CD4-positive, alpha-beta T cell (primary cell): ENCODE measurements at regions not wholly inside any gene's neighbourhood (a gene's known extent, or its start where the extent isn't known, plus 50 kb on each side); places are given as distances from the start of the nearest gene placed in this dataset.

ENCODE experiments used
- ATAC-seq: fragments of 200-7000 bp; cut with Tn5 transposase; one replicate; pipeline ENCODE4 v1.10.0; 2022; ENCODE audit warnings: mild to moderate bottlenecking; ENCODE audit not compliant: poor library complexity
- CTCF ChIA-PET: fragments of 350-600 bp; sonication (Branson Sonifier 250); formaldehyde crosslinking; loops from one replicate; lab custom pipeline; 2021; ENCODE audit warnings: antibody characterized with exemption, inconsistent platforms; lab: Charles Lee
- POLR2A ChIA-PET: fragments of 350-600 bp; sonication (Branson Sonifier 250); formaldehyde crosslinking; loops from one replicate; lab custom pipeline; 2021; ENCODE audit warnings: antibody characterized with exemption, inconsistent platforms; lab: Charles Lee
- DNase-seq, 14 experiments: peaks; one replicate each; pipeline ENCODE4 v3.0.0-alpha.2; 2013 to 2020; ENCODE audit warnings: mixed read lengths in 2 of 14
- H3K27ac ChIP-seq, 2 donors: one replicate each; pipeline versions ENCODE4 v1.5.1 to v1.7.0; 2013; ENCODE audit warnings: low read length in 2 of 2, low read depth in 1 of 2, mild to moderate bottlenecking in 1 of 2
- H3K27me3 ChIP-seq, 2 experiments: 1 replicate in 1 of 2; 2 replicates in 1 of 2; pipeline versions ENCODE4 v1.6.1 to v1.7.0; 2013; ENCODE audit warnings: low read length in 2 of 2, control low read depth in 1 of 2, mild to moderate bottlenecking in 1 of 2, moderate library complexity in 1 of 2; ENCODE audit not compliant: insufficient read depth in 2 of 2, control insufficient read depth in 1 of 2
- H3K36me3 ChIP-seq: one replicate; pipeline ENCODE4 v1.6.1; 2013; ENCODE audit warnings: low read length, control low read depth; ENCODE audit not compliant: insufficient read depth
- H3K4me1 ChIP-seq: one replicate; pipeline ENCODE4 v1.6.1; 2013; ENCODE audit warnings: low read length, control low read depth; ENCODE audit not compliant: insufficient read depth
- H3K4me3 ChIP-seq: one replicate; pipeline ENCODE4 v1.5.1; 2013; ENCODE audit warnings: mild to moderate bottlenecking, low read length, moderate library complexity
- H3K9me3 ChIP-seq, 2 experiments: 1 replicate in 1 of 2; 2 replicates in 1 of 2; pipeline versions ENCODE4 v1.6.1 to v1.7.0; 2013; ENCODE audit warnings: low read length in 2 of 2, mild to moderate bottlenecking in 2 of 2, control low read depth in 1 of 2, moderate library complexity in 1 of 2; ENCODE audit not compliant: control insufficient read depth in 1 of 2, insufficient read depth in 1 of 2
- H3K27ac Mint-ChIP-seq: one replicate; pipeline ENCODE4 v1.8.0; 2020; ENCODE audit warnings: mixed read lengths
- H3K27me3 Mint-ChIP-seq: one replicate; pipeline ENCODE4 v1.8.0; 2021; ENCODE audit warnings: mixed read lengths
- H3K36me3 Mint-ChIP-seq: one replicate; pipeline ENCODE4 v1.8.0; 2021; ENCODE audit warnings: low read depth, mixed read lengths
- H3K4me1 Mint-ChIP-seq: one replicate; pipeline ENCODE4 v1.8.0; 2021; ENCODE audit warnings: low read depth, mixed read lengths
- H3K4me3 Mint-ChIP-seq: one replicate; pipeline ENCODE4 v1.8.0; 2020; ENCODE audit warnings: mild to moderate bottlenecking, mixed read lengths
- H3K9me3 Mint-ChIP-seq: one replicate; pipeline ENCODE4 v1.8.0; 2020; ENCODE audit warnings: mixed read lengths
- intact Hi-C, 2 experiments: fragments of 100-400 bp; cut with DNase I in 1 of 2; cut with micrococcal nuclease in 1 of 2; formaldehyde crosslinking; loops; one replicate each; pipeline versions ENCODE4 v1.15.1 to v1.9.0; 2023 to 2025; cut with DNase I, micrococcal nuclease
- TF ChIP-seq, protein P1 (sequence below): fragments of 200-600 bp; IDR thresholded peaks from one replicate; pipeline ENCODE4 v1.8.0; 2022; ENCODE audit warnings: antibody characterized with exemption, mild to moderate bottlenecking

- no peaks in the 10 kb centered on the region for H3K9me3 Mint-ChIP-seq
Observed at GRCh38 chr5:23742701-23743100, 235.3 kb downstream of the PRDM9 start.

DNA sequence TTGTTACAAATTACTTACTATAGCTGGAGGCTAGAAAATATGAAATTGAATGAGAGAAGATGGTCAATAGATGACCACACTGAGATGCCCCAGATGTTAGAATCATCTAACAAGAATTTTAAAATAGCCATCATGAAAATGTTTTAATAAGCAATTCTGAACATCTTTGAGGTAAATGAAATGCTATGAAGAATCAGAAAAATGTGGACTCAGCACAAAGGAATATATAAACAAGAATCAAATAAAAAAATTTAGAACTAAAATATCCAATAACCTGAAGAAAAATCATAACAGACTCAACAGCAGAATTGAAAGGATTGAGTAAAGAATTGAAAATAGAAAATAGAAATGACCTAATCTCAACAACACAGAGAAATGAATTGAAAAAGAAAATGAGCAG is 248.5 kb downstream of the PRDM9 start:
- TF ChIP-seq, protein P1, sequence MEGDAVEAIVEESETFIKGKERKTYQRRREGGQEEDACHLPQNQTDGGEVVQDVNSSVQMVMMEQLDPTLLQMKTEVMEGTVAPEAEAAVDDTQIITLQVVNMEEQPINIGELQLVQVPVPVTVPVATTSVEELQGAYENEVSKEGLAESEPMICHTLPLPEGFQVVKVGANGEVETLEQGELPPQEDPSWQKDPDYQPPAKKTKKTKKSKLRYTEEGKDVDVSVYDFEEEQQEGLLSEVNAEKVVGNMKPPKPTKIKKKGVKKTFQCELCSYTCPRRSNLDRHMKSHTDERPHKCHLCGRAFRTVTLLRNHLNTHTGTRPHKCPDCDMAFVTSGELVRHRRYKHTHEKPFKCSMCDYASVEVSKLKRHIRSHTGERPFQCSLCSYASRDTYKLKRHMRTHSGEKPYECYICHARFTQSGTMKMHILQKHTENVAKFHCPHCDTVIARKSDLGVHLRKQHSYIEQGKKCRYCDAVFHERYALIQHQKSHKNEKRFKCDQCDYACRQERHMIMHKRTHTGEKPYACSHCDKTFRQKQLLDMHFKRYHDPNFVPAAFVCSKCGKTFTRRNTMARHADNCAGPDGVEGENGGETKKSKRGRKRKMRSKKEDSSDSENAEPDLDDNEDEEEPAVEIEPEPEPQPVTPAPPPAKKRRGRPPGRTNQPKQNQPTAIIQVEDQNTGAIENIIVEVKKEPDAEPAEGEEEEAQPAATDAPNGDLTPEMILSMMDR = no peak
- H3K9me3 ChIP-seq = peaks cover 5 to 7% of the 10 kb centered on the region in 2 experiments
- no peaks in the 10 kb centered on the region for H3K27me3 ChIP-seq
- POLR2A ChIA-PET = no interaction called here
- Mint-ChIP-seq H3K4me3 (no peak overlapping the region), H3K9me3 (no peaks in the 10 kb centered on the region), H3K27ac (no peak overlapping the region), H3K27me3 (no peaks in the 10 kb centered on the region), H3K4me1 (no peaks in the 10 kb centered on the region), H3K36me3 (no peaks in the 10 kb centered on the region)
- H3K36me3 ChIP-seq = no peaks in the 10 kb centered on the region
- ATAC-seq (no peak), DNase-seq (no peak)
- CTCF ChIA-PET = no interaction called here
- intact Hi-C loops = no loop called here
- H3K4me1 ChIP-seq = no peaks in the 10 kb centered on the region
- no peak overlapping the region for H3K4me3 ChIP-seq
- H3K27ac ChIP-seq = no peak overlapping the region

More at GRCh38 chr5:23742701-23743100, 235.3 kb downstream of the PRDM9 start:
- Histone ChIP-seq H3K4me1 (no peaks in the 10 kb centered on the region), H3K27ac (no peak overlapping the region), H3K27me3 (no peaks in the 10 kb centered on the region), H3K4me3 (no peak overlapping the region), H3K36me3 (no peaks in the 10 kb centered on the region), H3K9me3 (peaks cover 0 to 9% of the 10 kb centered on the region in 2 experiments)
- ChIA-PET CTCF (no interaction called here), POLR2A (no interaction called here)
- intact Hi-C loops = no loop called here
- no peaks in the 10 kb centered on the region for H3K4me1 Mint-ChIP-seq
- ATAC-seq = no peak
- H3K27me3 Mint-ChIP-seq = no peaks in the 10 kb centered on the region
- H3K4me3 Mint-ChIP-seq = no peak overlapping the region
- no peak for DNase-seq
- no peaks in the 10 kb centered on the region for H3K36me3 Mint-ChIP-seq
- no peak overlapping the region for H3K27ac Mint-ChIP-seq
- TF ChIP-seq, protein P1 = no peak

- CTCF ChIA-PET = no interaction called here
- no peak overlapping the region for H3K4me3 ChIP-seq
- POLR2A ChIA-PET = no interaction called here
- no peaks in the 10 kb centered on the region for H3K27me3 ChIP-seq
- DNase-seq (no peak), ATAC-seq (no peak)
- no peak overlapping the region for H3K27ac Mint-ChIP-seq
- H3K4me3 Mint-ChIP-seq = no peak overlapping the region
- H3K9me3 Mint-ChIP-seq = no peaks in the 10 kb centered on the region
- H3K4me1 Mint-ChIP-seq = no peaks in the 10 kb centered on the region
- H3K27ac ChIP-seq = no peak overlapping the region
- no peaks in the 10 kb centered on the region for H3K4me1 ChIP-seq
- intact Hi-C loops = no loop called here
- H3K27me3 Mint-ChIP-seq = no peaks in the 10 kb centered on the region
- no peaks in the 10 kb centered on the region for H3K36me3 Mint-ChIP-seq
- H3K9me3 ChIP-seq = peaks cover 5 to 7% of the 10 kb centered on the region in 2 experiments
- no peaks in the 10 kb centered on the region for H3K36me3 ChIP-seq
- TF ChIP-seq, protein P1 = no peak
Observed at GRCh38 chr5:23756779-23757178, 249.4 kb downstream of the PRDM9 start.
